SK-N-SH (cell line): ENCODE measurements at regions not wholly inside any gene's neighbourhood (a gene's known extent, or its start where the extent isn't known, plus 50 kb on each side); places are given as distances from the start of the nearest gene placed in this dataset.

Experiments used
- JUND ChIP-seq: IDR thresholded peaks from 2 replicates; pipeline ENCODE4 v1.4.0; 2012
- TF ChIP-seq, protein P1 (sequence below): fragments of 150-350 bp; IDR thresholded peaks from 2 replicates; pipeline ENCODE4 v1.6.1; 2017; ENCODE audit warnings: antibody characterized with exemption, low read length, low read depth, borderline replicate concordance

DNA sequence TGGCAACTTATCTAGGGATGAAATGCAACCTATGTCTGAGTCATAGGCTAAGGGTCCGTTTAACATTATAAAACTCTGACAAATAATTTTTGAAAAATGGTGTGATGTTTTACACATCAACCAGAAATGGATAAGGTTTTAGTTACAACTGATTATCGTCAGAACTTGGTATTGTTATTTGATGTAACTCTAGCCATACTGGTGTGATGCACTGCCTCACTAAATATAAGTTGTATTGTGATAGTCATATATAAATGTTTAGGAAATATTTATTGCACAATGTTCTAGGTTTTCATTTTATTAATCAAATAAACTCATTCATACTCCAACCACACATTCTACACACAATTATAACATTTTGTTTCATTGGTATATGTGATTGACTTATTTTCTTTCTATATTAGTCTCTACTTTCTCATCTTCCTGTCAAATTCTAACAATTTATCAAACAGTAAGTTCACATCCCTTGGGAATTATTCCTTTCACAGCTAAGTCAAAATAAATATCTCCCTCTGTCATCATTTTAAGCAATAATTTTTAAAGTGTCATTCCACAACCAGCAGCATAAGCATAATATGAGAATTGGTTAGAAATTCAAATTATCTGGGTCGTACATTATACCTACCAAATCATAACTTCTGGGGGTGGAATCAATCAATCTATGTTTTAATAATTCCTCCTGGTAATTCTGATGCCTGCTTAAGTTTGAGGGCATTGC, 873.9 kb downstream of the SLITRK1 start:
- TF ChIP-seq JUND = no peak
- TF ChIP-seq, protein P1, sequence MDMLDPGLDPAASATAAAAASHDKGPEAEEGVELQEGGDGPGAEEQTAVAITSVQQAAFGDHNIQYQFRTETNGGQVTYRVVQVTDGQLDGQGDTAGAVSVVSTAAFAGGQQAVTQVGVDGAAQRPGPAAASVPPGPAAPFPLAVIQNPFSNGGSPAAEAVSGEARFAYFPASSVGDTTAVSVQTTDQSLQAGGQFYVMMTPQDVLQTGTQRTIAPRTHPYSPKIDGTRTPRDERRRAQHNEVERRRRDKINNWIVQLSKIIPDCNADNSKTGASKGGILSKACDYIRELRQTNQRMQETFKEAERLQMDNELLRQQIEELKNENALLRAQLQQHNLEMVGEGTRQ = no peak
